ENCODE measurements at regions not wholly inside any gene's neighbourhood (a gene's known extent, or its start where the extent isn't known, plus 50 kb on each side); places are given as distances from the start of the nearest gene placed in this dataset.

GRCh38 chr1:55987491-55988249 is 591.7 kb downstream of the PLPP3 start:
- no peak for DNase-seq (ENCODE audit: low read depth)

GRCh38 chr1:55986003-55986402 is 593.4 kb downstream of the PLPP3 start:
- no peak for DNase-seq (ENCODE audit: low read depth)

- DNase-seq (ENCODE audit: low read depth) = no peak
Measured at GRCh38 chr1:55981010-55981650, 598.2 kb downstream of the PLPP3 start.

- no peak for DNase-seq (ENCODE audit: low read depth)
Measured at GRCh38 chr1:55980582-55980981, 598.8 kb downstream of the PLPP3 start.

- peak; percentile 33 for DNase-seq (ENCODE audit: low read depth)
Measured at GRCh38 chr1:55974714-55975441, 604.5 kb downstream of the PLPP3 start.

GRCh38 chr1:55970526-55971110 is 608.7 kb downstream of the PLPP3 start:
- peak; percentile 73 for DNase-seq (ENCODE audit: low read depth)

- DNase-seq (ENCODE audit: low read depth) = no peak
Measured at GRCh38 chr1:55969322-55969721, 610.0 kb downstream of the PLPP3 start.

GRCh38 chr1:55968661-55969060 is 610.7 kb downstream of the PLPP3 start:
- no peak for DNase-seq (ENCODE audit: low read depth)

- DNase-seq (ENCODE audit: low read depth) = peak; percentile 70
Measured at GRCh38 chr1:55965981-55966461, 613.3 kb downstream of the PLPP3 start.

- DNase-seq (ENCODE audit: low read depth) = no peak
Measured at GRCh38 chr1:55962472-55962871, 616.9 kb downstream of the PLPP3 start.

- DNase-seq (ENCODE audit: low read depth) = no peak
Measured at GRCh38 chr1:55959136-55959548, 620.2 kb downstream of the PLPP3 start.

- DNase-seq (ENCODE audit: low read depth) = no peak
Measured at GRCh38 chr1:55958498-55958897, 620.9 kb downstream of the PLPP3 start.

GRCh38 chr1:55957276-55957675 is 622.1 kb downstream of the PLPP3 start:
- DNase-seq (ENCODE audit: low read depth) = no peak

GRCh38 chr1:55955016-55955621 is 624.2 kb downstream of the PLPP3 start:
- DNase-seq (ENCODE audit: low read depth) = peak; percentile 52

- no peak for DNase-seq (ENCODE audit: low read depth)
Measured at GRCh38 chr1:55951291-55951690, 628.1 kb downstream of the PLPP3 start.

- no peak for DNase-seq (ENCODE audit: low read depth)
Measured at GRCh38 chr1:55947446-55947845, 631.9 kb downstream of the PLPP3 start.

- no peak for DNase-seq (ENCODE audit: low read depth)
Measured at GRCh38 chr1:55943721-55944435, 635.5 kb downstream of the PLPP3 start.

- DNase-seq (ENCODE audit: low read depth) = no peak
Measured at GRCh38 chr1:55943012-55943411, 636.4 kb downstream of the PLPP3 start.

GRCh38 chr1:55939866-55940265 is 639.5 kb downstream of the PLPP3 start:
- DNase-seq (ENCODE audit: low read depth) = no peak

GRCh38 chr1:55938861-55939260 is 640.5 kb downstream of the PLPP3 start:
- no peak for DNase-seq (ENCODE audit: low read depth)

GRCh38 chr1:55938376-55938850 is 641.0 kb downstream of the PLPP3 start:
- DNase-seq (ENCODE audit: low read depth) = peak; percentile 60

Data from renal cortical epithelial cell (primary cell).